Activated T-cell treated with anti-CD3 and anti-CD28 coated beads for 4 hours (primary cell): ENCODE measurements at regions not wholly inside any gene's neighbourhood (a gene's known extent, or its start where the extent isn't known, plus 50 kb on each side); places are given as distances from the start of the nearest gene placed in this dataset.

Experiments used
- DNase-seq: peaks from one replicate; pipeline ENCODE4 v3.0.0-alpha.2; 2020

- DNase-seq: no peak
These were observed 209.5 kb downstream of the KLF5 start for GRCh38 chr13:73268306-73268705.

DNA sequence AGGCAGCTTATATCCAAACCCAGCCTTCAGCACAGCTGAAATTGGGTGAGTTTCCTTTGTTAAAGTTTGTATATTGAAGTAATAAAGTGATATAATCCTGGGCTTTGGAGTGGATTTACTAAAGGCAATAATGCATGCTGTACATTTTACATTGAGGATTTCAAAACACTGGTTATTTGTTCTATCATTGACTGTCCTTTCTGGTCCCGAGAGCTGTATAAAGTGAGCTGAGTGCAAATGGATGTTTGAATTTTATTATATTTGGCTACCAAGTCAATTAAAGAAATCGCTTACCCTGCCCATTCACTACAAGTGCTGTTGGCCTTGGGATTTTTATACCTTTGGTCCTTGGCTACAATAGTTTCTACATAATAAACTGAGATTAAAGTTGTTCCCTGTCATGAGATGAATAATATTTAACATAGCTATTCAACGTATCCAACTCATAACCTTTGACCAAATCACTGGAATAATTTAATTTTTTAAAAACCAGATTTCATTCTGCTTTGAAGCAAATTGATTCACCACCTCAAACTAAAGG, 207.9 kb downstream of the KLF5 start:
- DNase-seq: no peak

DNA sequence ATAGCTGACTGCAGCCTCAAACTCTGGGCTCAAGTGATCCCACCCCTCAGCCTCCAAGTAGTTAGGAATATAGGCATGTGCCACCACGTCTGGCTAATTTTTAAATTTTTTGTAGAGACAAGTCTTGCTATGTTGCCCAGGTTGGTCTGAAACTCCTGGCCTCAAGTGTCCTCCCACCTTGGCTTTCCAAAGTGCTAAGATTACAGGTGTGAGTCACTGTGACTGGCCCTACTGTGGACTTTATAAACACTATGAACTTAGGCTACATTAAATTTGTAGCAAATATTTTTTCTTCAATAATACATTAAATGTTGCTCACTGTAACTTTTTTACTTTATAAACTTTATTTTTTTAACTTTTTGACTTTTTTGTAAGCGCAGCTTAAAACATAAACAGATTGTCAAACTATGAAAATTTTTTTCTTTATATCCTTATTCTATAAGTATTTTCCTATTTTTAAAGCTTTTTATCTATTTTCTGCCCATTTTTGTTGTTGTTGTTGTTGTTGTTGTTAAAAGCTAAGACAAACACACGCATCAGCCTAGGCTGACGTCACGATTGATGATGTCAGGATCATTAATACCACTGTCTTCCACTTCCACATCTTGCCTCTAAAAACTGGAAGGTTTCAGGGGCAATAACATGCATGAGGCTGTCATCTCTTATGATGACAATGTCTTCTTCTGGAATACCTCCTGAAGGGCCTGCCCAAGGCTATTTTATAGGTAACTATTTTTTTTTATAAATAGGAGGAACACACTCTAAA, 204.2 kb downstream of the KLF5 start:
- DNase-seq: no peak

- DNase-seq: no peak
These were observed 203.0 kb downstream of the KLF5 start for GRCh38 chr13:73261739-73262216.

- DNase-seq: no peak
These were observed 200.5 kb downstream of the KLF5 start for GRCh38 chr13:73259061-73260017.

- DNase-seq: no peak
These were observed 199.6 kb downstream of the KLF5 start for GRCh38 chr13:73258406-73258805.

DNA sequence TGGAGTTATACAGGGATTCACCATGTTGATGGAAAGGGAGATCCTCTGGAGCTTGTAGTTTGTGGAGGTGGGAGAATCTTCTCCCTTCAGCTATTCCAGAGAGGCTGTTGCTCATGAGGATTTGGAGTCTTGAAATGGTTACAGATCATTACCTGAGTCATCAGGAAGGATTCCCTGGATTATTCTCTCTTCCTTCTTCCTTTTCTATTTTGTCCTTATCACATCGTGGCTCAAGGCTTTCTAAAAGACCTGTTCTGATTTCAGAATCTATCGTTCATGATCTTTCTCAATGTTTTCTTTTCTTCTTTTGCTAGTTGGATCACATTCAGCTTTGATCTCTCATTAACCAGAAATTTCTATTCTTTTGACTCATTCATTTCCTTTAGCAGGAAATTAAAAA, 196.0 kb downstream of the KLF5 start:
- no peak for DNase-seq

DNA sequence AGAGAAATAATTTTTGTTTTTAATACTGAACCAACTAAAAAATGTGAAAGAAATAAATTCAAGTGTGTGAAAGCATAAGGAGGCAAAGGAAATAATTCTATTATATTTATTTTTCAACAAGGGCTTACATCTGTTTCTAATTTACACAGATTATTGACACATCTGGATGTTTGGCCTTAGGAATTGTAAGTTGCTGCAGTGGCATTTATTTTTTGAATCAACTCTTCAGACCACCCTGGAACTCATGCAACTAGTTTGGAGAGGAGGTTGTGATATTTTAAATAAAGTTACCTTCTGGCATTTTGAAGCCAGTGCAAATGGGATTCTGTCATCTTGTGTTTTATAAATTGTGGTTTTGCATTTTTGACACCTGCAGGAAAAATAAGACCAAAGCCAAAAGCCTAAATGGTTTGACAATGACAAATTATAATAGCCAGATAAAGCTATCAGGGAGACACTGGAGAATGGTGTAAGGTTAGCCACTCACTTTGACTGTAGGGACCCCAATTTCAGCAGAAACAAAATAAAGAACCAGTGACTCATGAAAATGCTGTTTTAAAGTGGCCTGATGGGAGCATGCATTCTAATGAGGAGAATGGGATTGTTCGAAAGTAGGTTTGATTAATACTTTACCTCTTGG, 192.9 kb downstream of the KLF5 start:
- DNase-seq: no peak

- DNase-seq: no peak
These were observed 191.3 kb downstream of the KLF5 start for GRCh38 chr13:73250061-73250460.

- no peak for DNase-seq
These were observed 190.1 kb downstream of the KLF5 start for GRCh38 chr13:73248711-73249580.

DNA sequence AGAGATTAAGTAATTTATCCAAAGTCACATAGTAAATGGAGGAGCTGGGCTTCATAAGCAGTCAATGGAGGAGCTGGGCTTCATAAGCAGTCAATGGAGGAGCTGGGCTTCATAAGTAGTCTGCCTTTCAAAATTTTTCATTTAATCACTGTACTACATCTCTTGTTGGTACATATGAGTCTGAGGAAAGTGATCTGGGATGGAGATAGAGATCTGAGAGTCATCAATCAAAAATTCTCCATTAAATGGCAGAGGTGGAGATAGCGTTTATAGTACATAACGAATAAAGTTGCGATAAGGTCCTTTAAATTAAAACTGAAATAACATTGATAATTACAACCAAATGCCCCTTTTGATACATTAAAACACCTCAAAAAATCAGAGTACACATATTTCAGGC, 189.3 kb downstream of the KLF5 start:
- DNase-seq: no peak

GRCh38 chr13:73245246-73245645, 186.4 kb downstream of the KLF5 start:
- no peak for DNase-seq

DNA sequence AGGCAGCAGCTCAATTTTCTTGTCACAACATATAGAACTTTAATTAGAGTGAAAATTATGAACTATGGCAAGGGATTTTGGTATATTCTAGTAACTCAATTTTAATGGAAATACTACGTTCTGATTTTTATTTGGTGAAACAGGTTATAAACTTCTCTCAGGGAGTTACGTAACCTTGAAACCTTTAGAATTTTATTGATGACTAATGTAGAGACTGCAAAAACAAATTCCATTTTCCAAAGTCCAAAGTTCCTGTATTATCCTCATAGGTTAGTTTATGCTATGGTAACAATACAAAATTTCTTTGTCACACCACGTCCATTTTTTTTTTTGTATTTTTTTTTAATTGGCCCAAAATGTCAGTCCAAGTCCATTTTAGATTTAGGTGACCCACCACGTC, 185.7 kb downstream of the KLF5 start:
- no peak for DNase-seq

GRCh38 chr13:73242515-73243015, 183.8 kb downstream of the KLF5 start:
- DNase-seq: no peak

- DNase-seq: no peak
These were observed 181.4 kb downstream of the KLF5 start for GRCh38 chr13:73240193-73240592.

GRCh38 chr13:73235385-73235784, 176.6 kb downstream of the KLF5 start:
- no peak for DNase-seq

GRCh38 chr13:73231471-73231870, 172.7 kb downstream of the KLF5 start:
- no peak for DNase-seq

GRCh38 chr13:73230716-73231115, 171.9 kb downstream of the KLF5 start:
- DNase-seq: no peak

DNA sequence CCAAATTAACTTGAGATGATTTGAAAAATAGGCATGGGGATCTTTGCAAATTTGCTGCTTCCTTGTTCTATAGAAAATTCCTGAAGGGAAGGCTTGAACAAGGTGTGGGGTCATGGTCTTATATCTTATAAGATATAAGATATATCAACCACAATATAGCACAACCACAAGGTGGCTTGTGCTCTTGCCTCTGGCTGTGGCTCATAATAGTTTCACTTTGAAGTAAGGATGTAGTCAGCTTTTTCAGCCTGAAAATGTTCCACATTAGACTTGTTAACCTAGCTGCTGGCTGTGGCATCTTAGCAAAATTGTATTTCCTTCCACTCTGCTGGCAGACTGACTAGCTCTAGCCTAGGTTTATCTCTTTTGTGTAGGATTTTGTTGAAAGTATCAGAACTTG, 169.7 kb downstream of the KLF5 start:
- DNase-seq: no peak

- DNase-seq: no peak
These were observed 167.2 kb downstream of the KLF5 start for GRCh38 chr13:73225990-73226389.

- DNase-seq: no peak
These were observed 165.9 kb downstream of the KLF5 start for GRCh38 chr13:73224703-73225102.

GRCh38 chr13:73223372-73223781, 164.6 kb downstream of the KLF5 start:
- DNase-seq: no peak
